ENCODE measurements at regions not wholly inside any gene's neighbourhood (a gene's known extent, or its start where the extent isn't known, plus 50 kb on each side); places are given as distances from the start of the nearest gene placed in this dataset.

DNA sequence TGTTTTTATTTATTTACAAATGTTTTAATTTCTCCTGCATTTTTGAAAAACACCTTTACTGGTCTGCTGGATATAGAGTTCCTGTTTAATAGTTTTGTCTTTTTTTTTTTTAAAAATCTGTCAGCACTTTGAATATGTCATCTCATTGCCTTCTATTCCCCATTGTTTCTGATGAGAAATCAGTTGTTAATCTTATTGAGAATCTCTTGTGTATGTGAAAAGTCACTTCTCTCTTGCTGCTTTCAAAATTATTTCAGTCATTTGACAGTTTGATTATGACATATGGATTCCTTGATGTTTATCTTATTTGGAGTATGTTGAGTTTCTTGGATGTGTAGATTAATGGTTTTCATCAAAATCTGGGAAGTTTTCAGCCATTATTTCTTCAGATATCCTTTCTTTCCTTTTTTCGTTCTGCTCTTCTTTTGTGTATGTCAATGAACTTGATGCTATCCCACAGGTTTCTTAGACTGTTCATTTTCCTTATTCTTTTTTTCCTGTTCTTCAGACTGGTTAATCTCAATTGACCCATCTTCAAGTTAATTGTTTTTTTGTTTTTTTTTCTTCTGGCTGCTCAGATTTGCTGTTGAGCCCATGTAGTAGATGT, 51.2 kb upstream of the CCDC190 start:
- TF ChIP-seq, protein P1, sequence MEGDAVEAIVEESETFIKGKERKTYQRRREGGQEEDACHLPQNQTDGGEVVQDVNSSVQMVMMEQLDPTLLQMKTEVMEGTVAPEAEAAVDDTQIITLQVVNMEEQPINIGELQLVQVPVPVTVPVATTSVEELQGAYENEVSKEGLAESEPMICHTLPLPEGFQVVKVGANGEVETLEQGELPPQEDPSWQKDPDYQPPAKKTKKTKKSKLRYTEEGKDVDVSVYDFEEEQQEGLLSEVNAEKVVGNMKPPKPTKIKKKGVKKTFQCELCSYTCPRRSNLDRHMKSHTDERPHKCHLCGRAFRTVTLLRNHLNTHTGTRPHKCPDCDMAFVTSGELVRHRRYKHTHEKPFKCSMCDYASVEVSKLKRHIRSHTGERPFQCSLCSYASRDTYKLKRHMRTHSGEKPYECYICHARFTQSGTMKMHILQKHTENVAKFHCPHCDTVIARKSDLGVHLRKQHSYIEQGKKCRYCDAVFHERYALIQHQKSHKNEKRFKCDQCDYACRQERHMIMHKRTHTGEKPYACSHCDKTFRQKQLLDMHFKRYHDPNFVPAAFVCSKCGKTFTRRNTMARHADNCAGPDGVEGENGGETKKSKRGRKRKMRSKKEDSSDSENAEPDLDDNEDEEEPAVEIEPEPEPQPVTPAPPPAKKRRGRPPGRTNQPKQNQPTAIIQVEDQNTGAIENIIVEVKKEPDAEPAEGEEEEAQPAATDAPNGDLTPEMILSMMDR (IDR thresholded peaks at IDR 0.05; ENCODE audit: insufficient read depth, low read length, severe bottlenecking) = no peak
- no peak for DNase-seq (ENCODE audit: low read depth)
- Histone ChIP-seq H3K4me3 (ENCODE audit: low read depth, low read length) (no peak overlapping the region), H3K27me3 (ENCODE audit: control insufficient read depth, insufficient read depth, low read length) (no peaks in the 10 kb centered on the region), H3K36me3 (ENCODE audit: control insufficient read depth, insufficient read depth, low read length) (no peaks in the 10 kb centered on the region)
- FAIRE-seq = no peak

All from bronchial epithelial cell (primary cell).